PC-9 (cell line): ENCODE measurements at regions not wholly inside any gene's neighbourhood (a gene's known extent, or its start where the extent isn't known, plus 50 kb on each side); places are given as distances from the start of the nearest gene placed in this dataset.

Experiments
- BruUV-seq: library from RNA; stranded (reverse); fragments of 400-500 nt; replicated peaks from 2 replicates; lab custom pipeline; 2021; lab: Mats Ljungman, UMichigan
- CTCF ChIA-PET: fragments of 300-600 bp; sonication (Branson Sonifier 250); formaldehyde crosslinking; loops from one replicate; lab custom pipeline; 2022; ENCODE audit warnings: antibody characterized with exemption; lab: Charles Lee
- POLR2A ChIA-PET: fragments of 300-600 bp; sonication (Branson Sonifier 250); formaldehyde crosslinking; loops from one replicate; lab custom pipeline; 2022; ENCODE audit warnings: antibody characterized with exemption; ENCODE audit not compliant: unreplicated experiment; lab: Charles Lee
- DNase-seq, 2 experiments: peaks; one replicate each; pipeline versions ENCODE4 v3.0.0 to v3.0.0-alpha.2; 2015 to 2022; ENCODE audit warnings: mixed read lengths in 1 of 2
- H2AFZ ChIP-seq: fragments of 200-600 bp; sonication (generic); 2 replicates; pipeline ENCODE4 v1.8.1; 2017; ENCODE audit warnings: antibody characterized with exemption
- H3F3A ChIP-seq: fragments of 200-600 bp; sonication (generic); 2 replicates; pipeline ENCODE4 v1.8.1; 2017; ENCODE audit warnings: antibody characterized with exemption, mild to moderate bottlenecking, low read depth; ENCODE audit not compliant: insufficient read depth
- H3K27ac ChIP-seq: fragments of 200-600 bp; sonication (generic); 2 replicates; pipeline ENCODE4 v1.6.1; 2016; ENCODE audit warnings: mixed run types
- H3K27me3 ChIP-seq: fragments of 200-600 bp; sonication (generic); 2 replicates; pipeline ENCODE4 v1.6.1; 2016; ENCODE audit warnings: low read depth, mixed run types; ENCODE audit not compliant: insufficient read depth
- H3K36me3 ChIP-seq: fragments of 200-600 bp; sonication (generic); 2 replicates; pipeline ENCODE4 v1.6.1; 2016; ENCODE audit warnings: low read depth, mixed run types
- H3K4me1 ChIP-seq: fragments of 200-600 bp; sonication (generic); replicated peaks from 2 replicates; pipeline ENCODE4 v1.6.1; 2016; ENCODE audit warnings: mixed run types; ENCODE audit not compliant: insufficient read depth
- H3K4me2 ChIP-seq: fragments of 200-600 bp; sonication (generic); 2 replicates; pipeline ENCODE4 v1.6.1; 2017; ENCODE audit warnings: mixed run types
- H3K4me3 ChIP-seq: fragments of 200-600 bp; sonication (generic); 2 replicates; pipeline ENCODE4 v1.6.1; 2016; ENCODE audit warnings: mixed run types
- H3K79me2 ChIP-seq: fragments of 200-600 bp; sonication (generic); 2 replicates; pipeline ENCODE4 v1.6.1; 2017; ENCODE audit warnings: low read depth, mixed run types
- H3K9me2 ChIP-seq: fragments of 200-600 bp; sonication (generic); 2 replicates; pipeline ENCODE4 v1.8.1; 2017; ENCODE audit warnings: mild to moderate bottlenecking; ENCODE audit not compliant: insufficient read depth
- H3K9me3 ChIP-seq: fragments of 200-600 bp; sonication (generic); 2 replicates; pipeline ENCODE4 v1.8.1; 2016; ENCODE audit warnings: low read depth; ENCODE audit not compliant: insufficient read depth
- H4K20me1 ChIP-seq: fragments of 200-600 bp; sonication (generic); 2 replicates; pipeline ENCODE4 v1.8.1; 2017; ENCODE audit not compliant: insufficient read depth
- EZH2 ChIP-seq: fragments of 200-600 bp; sonication (generic); IDR thresholded peaks from 2 replicates; pipeline ENCODE4 v1.8.0; 2017; ENCODE audit warnings: antibody characterized with exemption, low read depth
- intact Hi-C: fragments of 100-400 bp; cut with micrococcal nuclease; formaldehyde crosslinking; loops from one replicate; pipeline ENCODE4 v1.10.0; 2022; ENCODE audit not compliant: unreplicated experiment
- TF ChIP-seq, protein P1 (sequence below): fragments of 200-600 bp; sonication (generic); conservative IDR thresholded peaks from 2 replicates; pipeline ENCODE4 v1.6.1; 2017; ENCODE audit warnings: mixed run types, antibody characterized with exemption, mild to moderate bottlenecking, moderate library complexity

DNA sequence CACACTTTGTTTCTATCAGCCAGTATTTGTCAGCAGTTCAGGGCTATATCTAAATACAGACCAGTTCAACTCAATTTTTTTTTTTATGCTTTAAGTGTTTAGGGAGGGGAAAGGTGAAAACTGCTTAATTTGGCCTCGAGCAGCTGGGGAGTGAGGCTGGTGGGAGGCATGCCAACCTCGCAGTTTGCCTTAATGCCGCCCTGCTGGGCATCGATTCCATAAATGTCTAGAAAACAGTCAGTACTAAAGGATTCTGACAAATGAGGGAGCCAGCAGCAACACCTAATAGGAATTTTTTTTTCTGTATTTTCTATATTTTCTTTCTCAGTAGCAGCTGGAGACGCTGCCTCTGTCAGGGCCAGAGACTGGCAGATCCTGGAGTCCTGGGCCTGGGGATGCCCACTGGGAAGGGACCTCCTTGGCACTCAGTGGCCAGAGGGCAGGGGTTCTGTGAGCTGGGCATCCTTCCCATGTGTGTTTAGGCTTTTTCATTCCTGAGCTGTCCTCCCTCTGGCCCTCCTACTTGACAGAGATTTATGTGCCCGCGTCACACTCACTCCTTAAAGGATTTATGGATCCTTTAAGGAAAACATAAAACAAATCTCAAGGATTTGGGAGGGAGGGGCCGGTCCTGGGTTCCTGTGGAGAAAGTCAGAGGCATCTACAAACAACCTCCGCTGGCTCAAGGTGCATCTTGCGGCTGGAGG, 117.8 kb downstream of the WNT5A start:
- Histone ChIP-seq H3K36me3 (no peaks in the 10 kb centered on the region), H3K79me2 (no peaks in the 10 kb centered on the region), H3K4me1 (peaks cover 6% of the 10 kb centered on the region), H3K27ac (no peak overlapping the region), H3F3A (peaks cover 4% of the 10 kb centered on the region; the same call in 1 of the 2 replicates), H3K4me3 (no peak overlapping the region), H2AFZ (no peak overlapping the region), H3K4me2 (no peak overlapping the region), H4K20me1 (no peaks in the 10 kb centered on the region), H3K9me3 (no peaks in the 10 kb centered on the region), H3K27me3 (no peaks in the 10 kb centered on the region), H3K9me2 (no peaks in the 10 kb centered on the region)
- POLR2A ChIA-PET = no interaction called here
- BruUV-seq = no TSS peak
- CTCF ChIA-PET = no interaction called here
- TF ChIP-seq EZH2 = no peak
- TF ChIP-seq, protein P1, sequence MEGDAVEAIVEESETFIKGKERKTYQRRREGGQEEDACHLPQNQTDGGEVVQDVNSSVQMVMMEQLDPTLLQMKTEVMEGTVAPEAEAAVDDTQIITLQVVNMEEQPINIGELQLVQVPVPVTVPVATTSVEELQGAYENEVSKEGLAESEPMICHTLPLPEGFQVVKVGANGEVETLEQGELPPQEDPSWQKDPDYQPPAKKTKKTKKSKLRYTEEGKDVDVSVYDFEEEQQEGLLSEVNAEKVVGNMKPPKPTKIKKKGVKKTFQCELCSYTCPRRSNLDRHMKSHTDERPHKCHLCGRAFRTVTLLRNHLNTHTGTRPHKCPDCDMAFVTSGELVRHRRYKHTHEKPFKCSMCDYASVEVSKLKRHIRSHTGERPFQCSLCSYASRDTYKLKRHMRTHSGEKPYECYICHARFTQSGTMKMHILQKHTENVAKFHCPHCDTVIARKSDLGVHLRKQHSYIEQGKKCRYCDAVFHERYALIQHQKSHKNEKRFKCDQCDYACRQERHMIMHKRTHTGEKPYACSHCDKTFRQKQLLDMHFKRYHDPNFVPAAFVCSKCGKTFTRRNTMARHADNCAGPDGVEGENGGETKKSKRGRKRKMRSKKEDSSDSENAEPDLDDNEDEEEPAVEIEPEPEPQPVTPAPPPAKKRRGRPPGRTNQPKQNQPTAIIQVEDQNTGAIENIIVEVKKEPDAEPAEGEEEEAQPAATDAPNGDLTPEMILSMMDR = no peak
- no peak for DNase-seq
- intact Hi-C loops = no loop called here

DNA sequence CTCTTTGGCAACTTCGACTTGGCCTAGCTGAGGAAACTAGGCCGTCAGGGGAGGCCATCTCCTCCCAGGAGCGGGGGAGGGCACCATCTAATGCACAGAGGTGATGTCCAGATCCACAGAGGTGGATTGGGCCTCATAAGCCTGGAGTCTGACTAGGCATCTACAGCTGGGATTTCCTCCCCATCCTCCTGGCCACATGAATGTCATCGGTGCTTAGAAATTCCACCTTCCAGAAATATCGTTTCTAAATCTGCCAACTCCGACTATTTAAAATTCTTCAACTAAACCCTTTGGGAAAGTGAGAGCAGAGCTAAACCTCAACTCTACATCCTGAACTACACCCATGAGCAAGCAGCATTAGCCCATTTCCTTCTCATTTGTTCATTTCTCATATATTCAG, 118.7 kb downstream of the WNT5A start:
- Histone ChIP-seq H3K9me2 (no peaks in the 10 kb centered on the region), H3K27me3 (no peaks in the 10 kb centered on the region), H2AFZ (no peak overlapping the region), H4K20me1 (no peaks in the 10 kb centered on the region), H3K9me3 (no peaks in the 10 kb centered on the region), H3K27ac (no peak overlapping the region), H3K4me1 (peaks cover 12% of the 10 kb centered on the region), H3K4me3 (no peak overlapping the region), H3F3A (peaks cover 4% of the 10 kb centered on the region; the same call in 1 of the 2 replicates), H3K36me3 (no peaks in the 10 kb centered on the region), H3K79me2 (no peaks in the 10 kb centered on the region), H3K4me2 (no peak overlapping the region)
- no TSS peak for BruUV-seq
- intact Hi-C loops = no loop called here
- POLR2A ChIA-PET = no interaction called here
- TF ChIP-seq, protein P1 = no peak
- TF ChIP-seq EZH2 = no peak
- CTCF ChIA-PET = no interaction called here
- DNase-seq = no peak

DNA sequence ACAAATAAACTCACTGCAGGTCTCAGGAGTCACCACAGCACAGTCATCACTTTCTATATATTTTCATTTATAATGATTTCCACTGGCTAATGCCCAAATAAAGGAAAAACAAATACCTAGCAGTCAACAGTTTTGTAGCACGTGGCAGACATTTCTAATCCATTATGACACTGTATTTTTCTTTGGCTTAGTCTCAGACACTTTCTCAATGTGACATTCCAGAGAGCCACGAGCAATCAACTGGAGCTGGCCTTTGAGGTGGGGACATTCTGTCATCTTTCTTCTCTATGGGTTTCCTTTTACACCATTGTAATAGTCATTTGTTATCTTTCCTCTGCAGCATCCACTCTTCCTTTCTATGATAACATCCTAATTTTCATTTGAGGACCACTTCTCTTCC, 119.7 kb downstream of the WNT5A start:
- Histone ChIP-seq H3F3A (peaks cover 10% of the 10 kb centered on the region), H3K27ac (no peak overlapping the region), H3K36me3 (no peaks in the 10 kb centered on the region), H3K4me1 (peaks cover 19% of the 10 kb centered on the region), H3K4me3 (no peak overlapping the region), H3K79me2 (no peaks in the 10 kb centered on the region), H3K4me2 (no peak overlapping the region), H3K9me2 (no peaks in the 10 kb centered on the region), H3K9me3 (no peaks in the 10 kb centered on the region), H2AFZ (no peak overlapping the region), H4K20me1 (no peaks in the 10 kb centered on the region), H3K27me3 (no peaks in the 10 kb centered on the region)
- CTCF ChIA-PET = no interaction called here
- BruUV-seq = no TSS peak
- no peak for TF ChIP-seq EZH2
- TF ChIP-seq, protein P1 = no peak
- peak in 1 of 2 experiments; percentile 38 for DNase-seq
- POLR2A ChIA-PET = no interaction called here
- intact Hi-C loops = no loop called here
